Fibroblast of mammary gland (primary cell): ENCODE measurements at regions not wholly inside any gene's neighbourhood (a gene's known extent, or its start where the extent isn't known, plus 50 kb on each side); places are given as distances from the start of the nearest gene placed in this dataset.

Experiments used
- DNase-seq: peaks from one replicate; pipeline ENCODE4 v3.0.0-alpha.2; 2010; ENCODE audit warnings: low read depth
- H3K4me3 ChIP-seq: 2 replicates; pipeline ENCODE4 v1.5.1; 2011; ENCODE audit warnings: low read depth, mild to moderate bottlenecking, low read length, moderate library complexity; ENCODE audit not compliant: control insufficient read depth
- CTCF ChIP-seq: conservative IDR thresholded peaks from 2 replicates; pipeline ENCODE4 v1.5.1; 2011; ENCODE audit warnings: low read depth, low read length, inconsistent platforms; ENCODE audit not compliant: control insufficient read depth, insufficient read depth

GRCh38 chr1:198101716-198102453 is 54.9 kb upstream of the NEK7 start:
- TF ChIP-seq CTCF = no peak
- DNase-seq = no peak
- no peak overlapping the region for H3K4me3 ChIP-seq

GRCh38 chr1:198102454-198102827 is 54.4 kb upstream of the NEK7 start:
- H3K4me3 ChIP-seq = no peak overlapping the region
- no peak for DNase-seq
- TF ChIP-seq CTCF = no peak

GRCh38 chr1:198105185-198105584 is 51.6 kb upstream of the NEK7 start:
- no peak for TF ChIP-seq CTCF
- DNase-seq = no peak

GRCh38 chr1:198106011-198106410 is 50.8 kb upstream of the NEK7 start:
- TF ChIP-seq CTCF = peak; percentile 2
- no peak for DNase-seq
- no peak overlapping the region for H3K4me3 ChIP-seq

More at GRCh38 chr1:198105185-198105584, 51.6 kb upstream of the NEK7 start:
- no peak overlapping the region for H3K4me3 ChIP-seq
